HG03097 (cell line): ENCODE measurements at regions not wholly inside any gene's neighbourhood (a gene's known extent, or its start where the extent isn't known, plus 50 kb on each side); places are given as distances from the start of the nearest gene placed in this dataset.

Experiments used
- ATAC-seq: cut with Tn5 transposase; IDR thresholded peaks from one replicate; pipeline ENCODE4 v1.9.1; 2021; ENCODE audit not compliant: unreplicated experiment, low FRiP score

GRCh38 chr14:97027256-97027999 lies 230.2 kb downstream of the VRK1 start:
- ATAC-seq, result no peak

GRCh38 chr14:97028382-97028781 lies 231.2 kb downstream of the VRK1 start:
- no peak for ATAC-seq

GRCh38 chr14:97029800-97030199 lies 232.6 kb downstream of the VRK1 start:
- ATAC-seq, result no peak

GRCh38 chr14:97031530-97031929 lies 234.3 kb downstream of the VRK1 start:
- ATAC-seq, result no peak

GRCh38 chr14:97033556-97034081 lies 236.4 kb downstream of the VRK1 start:
- ATAC-seq, result no peak

GRCh38 chr14:97036086-97036852 lies 239.1 kb downstream of the VRK1 start:
- no peak for ATAC-seq

- ATAC-seq, result no peak
These were observed 242.7 kb downstream of the VRK1 start for GRCh38 chr14:97039717-97040363.

GRCh38 chr14:97046967-97047366 lies 249.8 kb downstream of the VRK1 start:
- ATAC-seq, result no peak

- ATAC-seq, result no peak
These were observed 254.8 kb downstream of the VRK1 start for GRCh38 chr14:97052001-97052400.

GRCh38 chr14:97053941-97054340 lies 256.8 kb downstream of the VRK1 start:
- ATAC-seq, result no peak

- no peak for ATAC-seq
These were observed 258.2 kb downstream of the VRK1 start for GRCh38 chr14:97055355-97055754.

- ATAC-seq, result no peak
These were observed 258.9 kb downstream of the VRK1 start for GRCh38 chr14:97056086-97056485.

GRCh38 chr14:97057238-97058073 lies 260.3 kb downstream of the VRK1 start:
- no peak for ATAC-seq

- ATAC-seq, result no peak
These were observed 260.9 kb downstream of the VRK1 start for GRCh38 chr14:97058074-97058467.

- no peak for ATAC-seq
These were observed 261.4 kb downstream of the VRK1 start for GRCh38 chr14:97058589-97058988.

GRCh38 chr14:97061198-97061597 lies 264.0 kb downstream of the VRK1 start:
- no peak for ATAC-seq

- no peak for ATAC-seq
These were observed 264.5 kb downstream of the VRK1 start for GRCh38 chr14:97061714-97062113.

GRCh38 chr14:97065305-97066067 lies 268.3 kb downstream of the VRK1 start:
- ATAC-seq, result no peak

- no peak for ATAC-seq
These were observed 269.1 kb downstream of the VRK1 start for GRCh38 chr14:97066068-97066899.
